ENCODE measurements at regions not wholly inside any gene's neighbourhood (a gene's known extent, or its start where the extent isn't known, plus 50 kb on each side); places are given as distances from the start of the nearest gene placed in this dataset.

- no peak overlapping the region for H3K4me3 ChIP-seq (ENCODE audit: low read depth, low read length)
- DNase-seq (ENCODE audit: low read depth, low spot score) = peak; percentile 87
- peak; percentile 69 for TF ChIP-seq CTCF (IDR thresholded peaks at IDR 0.05; ENCODE audit: low read depth, low read length)
- in situ Hi-C loops (cut with HindIII; ENCODE audit: low sequenced_read_pairs) = no loop called here
These were observed 134.2 kb downstream of the CHIC2 start for GRCh38 chr4:53929955-53930798.

- peak; percentile 10 for DNase-seq (ENCODE audit: low read depth, low spot score)
- no peak overlapping the region for H3K4me3 ChIP-seq (ENCODE audit: low read depth, low read length)
- in situ Hi-C loops (cut with HindIII; ENCODE audit: low sequenced_read_pairs) = no loop called here
- no peak for TF ChIP-seq CTCF (IDR thresholded peaks at IDR 0.05; ENCODE audit: low read depth, low read length)
These were observed 135.1 kb downstream of the CHIC2 start for GRCh38 chr4:53929311-53929710.

GRCh38 chr4:53928825-53929224 lies 135.6 kb downstream of the CHIC2 start:
- in situ Hi-C loops (cut with HindIII; ENCODE audit: low sequenced_read_pairs) = no loop called here
- peak; percentile 54 for DNase-seq (ENCODE audit: low read depth, low spot score)
- TF ChIP-seq CTCF (IDR thresholded peaks at IDR 0.05; ENCODE audit: low read depth, low read length) = no peak
- H3K4me3 ChIP-seq (ENCODE audit: low read depth, low read length) = no peak overlapping the region

GRCh38 chr4:53925050-53925605 lies 139.3 kb downstream of the CHIC2 start:
- DNase-seq (ENCODE audit: low read depth, low spot score) = no peak
- no peak for TF ChIP-seq CTCF (IDR thresholded peaks at IDR 0.05; ENCODE audit: low read depth, low read length)
- no peak overlapping the region for H3K4me3 ChIP-seq (ENCODE audit: low read depth, low read length)
- in situ Hi-C loops (cut with HindIII; ENCODE audit: low sequenced_read_pairs) = no loop called here

- DNase-seq (ENCODE audit: low read depth, low spot score) = no peak
- H3K4me3 ChIP-seq (ENCODE audit: low read depth, low read length) = no peak overlapping the region
- in situ Hi-C loops (cut with HindIII; ENCODE audit: low sequenced_read_pairs) = loop anchor here (25.0 kb wide), 1 partner anchor 437 kb away; no protein-coding TSS in a partner anchor
- no peak for TF ChIP-seq CTCF (IDR thresholded peaks at IDR 0.05; ENCODE audit: low read depth, low read length)
These were observed 139.9 kb downstream of the CHIC2 start for GRCh38 chr4:53924333-53925049.

- in situ Hi-C loops (cut with HindIII; ENCODE audit: low sequenced_read_pairs) = loop anchor here (25.0 kb wide), 1 partner anchor 437 kb away; no protein-coding TSS in a partner anchor
- TF ChIP-seq CTCF (IDR thresholded peaks at IDR 0.05; ENCODE audit: low read depth, low read length) = no peak
- H3K4me3 ChIP-seq (ENCODE audit: low read depth, low read length) = no peak overlapping the region
- no peak for DNase-seq (ENCODE audit: low read depth, low spot score)
These were observed 140.5 kb downstream of the CHIC2 start for GRCh38 chr4:53923921-53924320.

Data from astrocyte of the spinal cord (primary cell).